GM23338 (cell line): ENCODE measurements at regions not wholly inside any gene's neighbourhood (a gene's known extent, or its start where the extent isn't known, plus 50 kb on each side); places are given as distances from the start of the nearest gene placed in this dataset.

Experiments used
- CREB1 ChIP-seq: fragments of 250-450 bp; sonication (Bioruptor Pico); IDR thresholded peaks from 2 replicates; pipeline ENCODE4 v1.5.0; 2020; ENCODE audit warnings: low read depth, mild to moderate bottlenecking, moderate library complexity
- CTCF ChIP-seq, 2 experiments: fragments of 200-600 bp in 1 of 2; sonication (generic) in 1 of 2; conservative IDR thresholded peaks; 2 replicates each; pipeline versions ENCODE4 v1.5.1 to v1.6.1; 2016 to 2017; ENCODE audit warnings: antibody characterized with exemption in 2 of 2, low read depth in 2 of 2, mild to moderate bottlenecking in 2 of 2, moderate library complexity in 1 of 2
- ETS1 ChIP-seq: IDR thresholded peaks from 2 replicates; pipeline ENCODE4 v1.6.1; 2016; ENCODE audit warnings: antibody characterized with exemption
- EZH2 ChIP-seq: fragments of 200-600 bp; sonication (generic); IDR thresholded peaks from one replicate; pipeline ENCODE4 v1.8.0; 2017; ENCODE audit warnings: antibody characterized with exemption, mild to moderate bottlenecking, low read depth; ENCODE audit not compliant: unreplicated experiment
- EZH2phosphoT487 ChIP-seq: fragments of 200-600 bp; sonication (generic); IDR thresholded peaks from one replicate; pipeline ENCODE4 v1.8.1; 2018; ENCODE audit warnings: antibody characterized with exemption; ENCODE audit not compliant: unreplicated experiment
- JUNB ChIP-seq: IDR thresholded peaks from one replicate; pipeline ENCODE4 v1.6.1; 2016; ENCODE audit warnings: antibody characterized with exemption; ENCODE audit not compliant: unreplicated experiment
- NANOG ChIP-seq: IDR thresholded peaks from 2 replicates; pipeline ENCODE4 v1.6.1; 2016; ENCODE audit warnings: antibody characterized with exemption, borderline replicate concordance
- POLR2AphosphoS5 ChIP-seq: IDR thresholded peaks from 2 replicates; pipeline ENCODE4 v1.6.1; 2016; ENCODE audit warnings: antibody characterized with exemption, low read depth
- REST ChIP-seq: IDR thresholded peaks from one replicate; pipeline ENCODE4 v1.6.1; 2018; ENCODE audit warnings: antibody characterized with exemption; ENCODE audit not compliant: unreplicated experiment
- ZNF114 ChIP-seq: fragments of 250-450 bp; sonication (Bioruptor Pico); IDR thresholded peaks from 2 replicates; pipeline ENCODE4 v1.5.0; 2020; ENCODE audit warnings: mild to moderate bottlenecking, moderate library complexity
- ZNF331 ChIP-seq: fragments of 250-450 bp; sonication (Bioruptor Pico); IDR thresholded peaks from 2 replicates; pipeline ENCODE4 v1.5.0; 2020; ENCODE audit warnings: low read depth, mild to moderate bottlenecking, moderate library complexity

- TF ChIP-seq CTCF (conservative IDR thresholded peaks at IDR 0.05; ENCODE audit: low read depth in 2 of 2) (no peak), POLR2AphosphoS5 (no peak), ZNF114 (CRISPR knock-in tag) (no peak), EZH2phosphoT487 (no peak), EZH2 (no peak), JUNB (no peak), REST (no peak), ETS1 (no peak), CREB1 (CRISPR knock-in tag) (no peak), ZNF331 (CRISPR knock-in tag) (no peak), NANOG (no peak)
Observed at GRCh38 chr10:100647928-100648327, 97.5 kb upstream of the PAX2 start.
